Upper lobe of right lung (tissue), 1 donor: ENCODE measurements at regions not wholly inside any gene's neighbourhood (a gene's known extent, or its start where the extent isn't known, plus 50 kb on each side); places are given as distances from the start of the nearest gene placed in this dataset.

Source experiments
- ATAC-seq: fragments of 200-7000 bp; cut with Tn5 transposase; one replicate; pipeline ENCODE4 v1.9.1; 2020; ENCODE audit warnings: mild to moderate bottlenecking, moderate library complexity
- DNase-seq: peaks from one replicate; pipeline ENCODE4 v3.0.0-alpha.2; 2020
- H3K27ac ChIP-seq: fragments of 200-600 bp; one replicate; pipeline ENCODE4 v1.8.0; 2022
- H3K27me3 ChIP-seq: fragments of 200-600 bp; one replicate; pipeline ENCODE4 v1.8.0; 2022; ENCODE audit warnings: mild to moderate bottlenecking
- H3K36me3 ChIP-seq: fragments of 200-600 bp; one replicate; pipeline ENCODE4 v1.8.0; 2022
- H3K4me1 ChIP-seq: fragments of 200-600 bp; one replicate; pipeline ENCODE4 v1.8.0; 2022
- H3K4me3 ChIP-seq: fragments of 200-600 bp; one replicate; pipeline ENCODE4 v1.8.0; 2022; ENCODE audit warnings: mild to moderate bottlenecking
- H3K9me3 ChIP-seq: fragments of 200-600 bp; one replicate; pipeline ENCODE4 v1.8.0; 2022
- CTCF ChIP-seq: fragments of 200-600 bp; IDR thresholded peaks from one replicate; pipeline ENCODE4 v1.8.0; 2022; ENCODE audit warnings: antibody characterized with exemption
- intact Hi-C: fragments of 100-400 bp; cut with DNase I; formaldehyde crosslinking; loops from one replicate; pipeline ENCODE4 v1.11.0; 2022
- donor health status: DM: no; HTN: yes; CAD: no; lungs with severe emphysema.

GRCh38 chr5:121671624-121672023 is 180.1 kb upstream of the FTMT start:
- DNase-seq (no peak), ATAC-seq (no peak)
- Histone ChIP-seq H3K36me3 (no peaks in the 10 kb centered on the region), H3K4me1 (no peaks in the 10 kb centered on the region), H3K9me3 (no peaks in the 10 kb centered on the region), H3K27me3 (no peaks in the 10 kb centered on the region), H3K4me3 (no peak overlapping the region), H3K27ac (no peak overlapping the region)
- no peak for TF ChIP-seq CTCF
- intact Hi-C loops = no loop called here

- intact Hi-C loops = no loop called here
Measured at GRCh38 chr5:121675924-121676323, 175.8 kb upstream of the FTMT start.

GRCh38 chr5:121681229-121681855 is 170.3 kb upstream of the FTMT start:
- H3K4me3 ChIP-seq = no peak overlapping the region
- H3K4me1 ChIP-seq = no peaks in the 10 kb centered on the region
- ATAC-seq = no peak
- H3K27me3 ChIP-seq = no peaks in the 10 kb centered on the region
- no peaks in the 10 kb centered on the region for H3K36me3 ChIP-seq
- H3K27ac ChIP-seq = no peak overlapping the region
- intact Hi-C loops = no loop called here
- DNase-seq = no peak
- no peaks in the 10 kb centered on the region for H3K9me3 ChIP-seq
- no peak for TF ChIP-seq CTCF

More at GRCh38 chr5:121675924-121676323, 175.8 kb upstream of the FTMT start:
- Histone ChIP-seq H3K27ac (no peak overlapping the region), H3K4me1 (no peaks in the 10 kb centered on the region), H3K4me3 (no peak overlapping the region), H3K36me3 (no peaks in the 10 kb centered on the region), H3K9me3 (no peaks in the 10 kb centered on the region), H3K27me3 (no peaks in the 10 kb centered on the region)
- TF ChIP-seq CTCF = no peak
- DNase-seq (no peak), ATAC-seq (no peak)

- Histone ChIP-seq H3K27me3 (no peaks in the 10 kb centered on the region), H3K27ac (no peak overlapping the region), H3K4me1 (no peaks in the 10 kb centered on the region), H3K4me3 (no peak overlapping the region), H3K36me3 (no peaks in the 10 kb centered on the region), H3K9me3 (no peaks in the 10 kb centered on the region)
- intact Hi-C loops = no loop called here
- no peak for TF ChIP-seq CTCF
- DNase-seq = no peak
- ATAC-seq = no peak
Measured at GRCh38 chr5:121688126-121688525, 163.6 kb upstream of the FTMT start.

GRCh38 chr5:121688781-121689180 is 162.9 kb upstream of the FTMT start:
- Histone ChIP-seq H3K36me3 (no peaks in the 10 kb centered on the region), H3K9me3 (no peaks in the 10 kb centered on the region), H3K27ac (no peak overlapping the region), H3K4me1 (no peaks in the 10 kb centered on the region), H3K4me3 (no peak overlapping the region), H3K27me3 (no peaks in the 10 kb centered on the region)
- DNase-seq = no peak
- intact Hi-C loops = no loop called here
- no peak for TF ChIP-seq CTCF
- no peak for ATAC-seq

- H3K36me3 ChIP-seq = no peaks in the 10 kb centered on the region
- no peaks in the 10 kb centered on the region for H3K4me1 ChIP-seq
- no peaks in the 10 kb centered on the region for H3K9me3 ChIP-seq
- no peak overlapping the region for H3K4me3 ChIP-seq
- H3K27ac ChIP-seq = no peak overlapping the region
- no peak for TF ChIP-seq CTCF
- intact Hi-C loops = no loop called here
- H3K27me3 ChIP-seq = no peaks in the 10 kb centered on the region
- peak; percentile 75 for ATAC-seq
- no peak for DNase-seq
Measured at GRCh38 chr5:121691478-121691877, 160.2 kb upstream of the FTMT start.
